Activated naive CD8-positive, alpha-beta T cell treated with anti-CD3 and anti-CD28 coated beads, Interleukin-2, amount 10 ng/mL, durations not matched to agents 7 days and 5 days (primary cell): ENCODE measurements at regions not wholly inside any gene's neighbourhood (a gene's known extent, or its start where the extent isn't known, plus 50 kb on each side); places are given as distances from the start of the nearest gene placed in this dataset.
"Not testable (repeated sequence)": the region's sequence is repeated elsewhere in the genome, so short reads cannot be mapped to it uniquely, and the experiment has no call there.

Experiments used
- ATAC-seq: fragments of 150-1000 bp; cut with Tn5 transposase; one replicate; pipeline ENCODE4 v1.10.0; 2021; ENCODE audit warnings: low read depth, moderate library complexity
- POLR2A ChIA-PET: fragments of 350-600 bp; sonication (Branson Sonifier 250); formaldehyde crosslinking; loops from one replicate; lab custom pipeline; 2021; ENCODE audit warnings: antibody characterized with exemption; lab: Charles Lee
- DNase-seq: peaks from one replicate; pipeline ENCODE4 v3.0.0; 2021
- H3K27ac Mint-ChIP-seq: one replicate; pipeline ENCODE4 v1.8.0; 2022; ENCODE audit warnings: mild to moderate bottlenecking, mixed read lengths
- H3K27me3 Mint-ChIP-seq: one replicate; pipeline ENCODE4 v1.8.0; 2022; ENCODE audit warnings: mild to moderate bottlenecking, moderate library complexity, mixed read lengths
- H3K36me3 Mint-ChIP-seq: one replicate; pipeline ENCODE4 v1.8.0; 2021; ENCODE audit warnings: mild to moderate bottlenecking, mixed read lengths
- H3K4me1 Mint-ChIP-seq: one replicate; pipeline ENCODE4 v1.8.0; 2021; ENCODE audit warnings: mixed read lengths
- H3K4me3 Mint-ChIP-seq: one replicate; pipeline ENCODE4 v1.8.0; 2022; ENCODE audit warnings: mild to moderate bottlenecking, moderate library complexity, mixed read lengths
- H3K9me3 Mint-ChIP-seq: one replicate; pipeline ENCODE4 v1.8.0; 2021; ENCODE audit warnings: mixed read lengths

GRCh38 chr6:166806962-166807757 is 149.2 kb downstream of the RNASET2 start:
- H3K27ac Mint-ChIP-seq = no peak overlapping the region
- peaks cover 17% of the 10 kb centered on the region for H3K9me3 Mint-ChIP-seq
- H3K27me3 Mint-ChIP-seq = peaks cover 7% of the 10 kb centered on the region
- POLR2A ChIA-PET = no interaction called here
- ATAC-seq (no peak), DNase-seq (no peak)
- H3K4me3 Mint-ChIP-seq = no peak overlapping the region
- no peaks in the 10 kb centered on the region for H3K4me1 Mint-ChIP-seq
- peaks cover 4% of the 10 kb centered on the region for H3K36me3 Mint-ChIP-seq

DNA sequence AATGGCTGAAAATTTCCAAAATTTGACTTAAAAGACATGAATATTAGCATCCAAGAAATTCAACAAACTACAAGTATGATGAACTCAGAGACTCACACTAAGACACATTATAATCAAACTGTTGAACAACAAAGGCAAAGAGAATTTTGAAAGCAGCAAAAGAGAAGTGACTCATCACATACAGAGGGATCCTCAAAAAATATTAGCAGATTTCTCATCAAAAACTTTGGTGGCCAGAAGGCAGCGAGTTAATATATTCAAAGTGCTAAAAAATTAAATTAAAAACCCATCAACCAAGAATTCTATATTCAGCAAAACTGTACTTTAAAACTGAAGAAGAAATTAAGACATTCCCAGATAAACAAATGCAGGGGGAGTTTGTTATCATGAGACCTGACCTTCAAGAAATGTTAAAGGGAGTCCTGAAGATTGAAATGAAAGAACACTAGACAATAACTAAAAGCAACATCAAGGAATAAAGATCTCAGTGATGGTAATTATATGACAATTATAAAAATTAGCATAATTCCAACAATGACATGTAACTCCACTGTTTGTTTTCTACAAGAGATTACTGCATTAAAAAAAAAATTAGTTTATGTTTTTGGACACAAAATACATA is 150.0 kb downstream of the RNASET2 start:
- DNase-seq (no peak), ATAC-seq (no peak)
- Mint-ChIP-seq H3K36me3 (peaks cover 4% of the 10 kb centered on the region), H3K9me3 (peaks cover 17% of the 10 kb centered on the region), H3K4me1 (no peaks in the 10 kb centered on the region), H3K27me3 (peaks cover 7% of the 10 kb centered on the region), H3K4me3 (no peak overlapping the region), H3K27ac (no peak overlapping the region)
- POLR2A ChIA-PET = no interaction called here

- H3K36me3 Mint-ChIP-seq = peaks cover 4% of the 10 kb centered on the region
- H3K4me1 Mint-ChIP-seq = no peaks in the 10 kb centered on the region
- ATAC-seq = no peak
- peaks cover 7% of the 10 kb centered on the region for H3K27me3 Mint-ChIP-seq
- no peak overlapping the region for H3K4me3 Mint-ChIP-seq
- no peak overlapping the region for H3K27ac Mint-ChIP-seq
- no peak for DNase-seq
- H3K9me3 Mint-ChIP-seq = peaks cover 17% of the 10 kb centered on the region
- POLR2A ChIA-PET = no interaction called here
Observed at GRCh38 chr6:166803471-166803870, 152.9 kb downstream of the RNASET2 start.

DNA sequence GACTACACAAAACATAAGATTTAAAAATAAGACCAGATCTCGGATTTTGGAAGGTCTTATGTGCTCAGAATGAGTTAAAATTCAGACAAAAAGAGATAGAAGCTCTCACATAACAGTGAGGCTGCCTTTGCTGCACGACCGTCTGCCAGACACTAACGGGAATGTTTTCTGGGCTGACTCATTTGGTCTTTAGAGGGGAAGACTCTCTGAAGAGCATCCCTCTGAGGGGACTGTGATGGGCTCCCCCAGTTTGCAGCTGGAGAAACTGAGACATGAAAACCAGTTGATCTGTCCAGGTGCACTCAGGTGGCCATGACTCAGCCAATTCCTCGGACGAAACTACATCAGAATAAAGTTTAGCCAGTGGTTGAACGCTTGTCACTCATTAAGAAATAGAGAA is 153.9 kb downstream of the RNASET2 start:
- Mint-ChIP-seq H3K27me3 (peaks cover 7% of the 10 kb centered on the region), H3K4me3 (no peak overlapping the region), H3K36me3 (peaks cover 4% of the 10 kb centered on the region), H3K4me1 (no peaks in the 10 kb centered on the region), H3K27ac (no peak overlapping the region), H3K9me3 (peaks cover 13% of the 10 kb centered on the region)
- DNase-seq (no peak), ATAC-seq (no peak)
- POLR2A ChIA-PET = no interaction called here

- no peak for DNase-seq
- POLR2A ChIA-PET = no interaction called here
- H3K4me1 Mint-ChIP-seq = no peaks in the 10 kb centered on the region
- H3K36me3 Mint-ChIP-seq = no peaks in the 10 kb centered on the region
- H3K4me3 Mint-ChIP-seq = no peak overlapping the region
- H3K27ac Mint-ChIP-seq = no peak overlapping the region
- H3K27me3 Mint-ChIP-seq = peaks cover 5% of the 10 kb centered on the region
- H3K9me3 Mint-ChIP-seq = no peaks in the 10 kb centered on the region
- no peak for ATAC-seq
Observed at GRCh38 chr6:166800137-166800536, 156.2 kb downstream of the RNASET2 start.

GRCh38 chr6:166798652-166799051 is 157.7 kb downstream of the RNASET2 start:
- H3K36me3 Mint-ChIP-seq = no peaks in the 10 kb centered on the region
- DNase-seq = no peak
- no peak overlapping the region for H3K4me3 Mint-ChIP-seq
- no peaks in the 10 kb centered on the region for H3K9me3 Mint-ChIP-seq
- POLR2A ChIA-PET = no interaction called here
- no peak overlapping the region for H3K27ac Mint-ChIP-seq
- H3K27me3 Mint-ChIP-seq = peaks cover 5% of the 10 kb centered on the region
- no peaks in the 10 kb centered on the region for H3K4me1 Mint-ChIP-seq
- ATAC-seq = no peak

GRCh38 chr6:166796610-166797009 is 159.7 kb downstream of the RNASET2 start:
- POLR2A ChIA-PET = no interaction called here
- no peak overlapping the region for H3K4me3 Mint-ChIP-seq
- H3K27me3 Mint-ChIP-seq = peaks cover 5% of the 10 kb centered on the region
- DNase-seq (no peak), ATAC-seq (no peak)
- no peaks in the 10 kb centered on the region for H3K36me3 Mint-ChIP-seq
- H3K9me3 Mint-ChIP-seq = no peaks in the 10 kb centered on the region
- no peak overlapping the region for H3K27ac Mint-ChIP-seq
- H3K4me1 Mint-ChIP-seq = no peaks in the 10 kb centered on the region

DNA sequence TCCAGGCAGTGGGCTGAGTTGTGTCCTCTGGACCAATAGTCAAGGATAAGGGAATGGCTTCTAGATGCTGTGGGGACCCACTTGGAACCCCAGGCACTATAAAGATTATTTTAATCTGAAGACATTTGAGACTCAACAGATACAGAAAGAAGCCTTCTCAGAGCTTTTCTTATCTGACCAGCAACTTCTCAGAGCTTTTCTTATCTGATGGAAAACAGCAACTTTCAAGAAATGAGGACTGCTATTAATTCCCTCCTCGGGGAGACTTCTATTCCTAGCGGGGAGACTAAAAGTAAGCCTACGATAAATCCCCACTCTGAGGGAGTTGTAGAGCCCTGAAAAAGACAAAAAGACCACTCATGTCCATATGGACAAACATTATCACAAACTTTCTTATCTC is 160.5 kb downstream of the RNASET2 start:
- POLR2A ChIA-PET = no interaction called here
- no peaks in the 10 kb centered on the region for H3K9me3 Mint-ChIP-seq
- no peak overlapping the region for H3K4me3 Mint-ChIP-seq
- no peak for ATAC-seq
- H3K36me3 Mint-ChIP-seq = no peaks in the 10 kb centered on the region
- peaks cover 8% of the 10 kb centered on the region for H3K27me3 Mint-ChIP-seq
- H3K4me1 Mint-ChIP-seq = no peaks in the 10 kb centered on the region
- DNase-seq = no peak
- H3K27ac Mint-ChIP-seq = no peak overlapping the region

DNA sequence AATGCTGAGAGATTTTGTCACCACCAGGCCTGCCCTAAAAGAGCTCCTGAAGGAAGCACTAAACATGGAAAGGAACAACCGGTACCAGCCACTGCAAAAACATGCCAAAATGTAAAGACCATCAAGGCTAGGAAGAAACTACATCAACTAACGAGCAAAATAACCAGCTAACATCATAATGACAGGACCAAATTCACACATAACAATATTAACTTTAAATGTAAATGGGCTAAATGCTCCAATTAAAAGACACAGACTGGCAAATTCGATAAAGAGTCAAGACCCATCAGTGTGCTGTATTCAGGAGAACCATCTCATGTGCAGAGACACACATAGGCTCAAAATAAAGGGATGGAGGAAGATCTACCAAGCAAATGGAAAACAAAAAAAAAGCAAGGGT is 163.8 kb upstream of the RPS6KA2 start:
- H3K36me3 Mint-ChIP-seq, ATAC-seq, H3K4me3 Mint-ChIP-seq, H3K27ac Mint-ChIP-seq, POLR2A ChIA-PET, H3K4me1 Mint-ChIP-seq, DNase-seq, H3K9me3 Mint-ChIP-seq: not testable (repeated sequence)
- peaks cover 11% of the 10 kb centered on the region for H3K27me3 Mint-ChIP-seq

- H3K4me1 Mint-ChIP-seq, POLR2A ChIA-PET, H3K36me3 Mint-ChIP-seq, H3K9me3 Mint-ChIP-seq, ATAC-seq, DNase-seq, H3K27ac Mint-ChIP-seq, H3K4me3 Mint-ChIP-seq: not testable (repeated sequence)
- H3K27me3 Mint-ChIP-seq = peaks cover 11% of the 10 kb centered on the region
Observed at GRCh38 chr6:166788846-166789529, 161.9 kb upstream of the RPS6KA2 start.

- Mint-ChIP-seq H3K4me3 (no peak overlapping the region), H3K27me3 (peaks cover 11% of the 10 kb centered on the region), H3K27ac (no peak overlapping the region), H3K9me3 (no peaks in the 10 kb centered on the region), H3K4me1 (no peaks in the 10 kb centered on the region), H3K36me3 (no peaks in the 10 kb centered on the region)
- POLR2A ChIA-PET = no interaction called here
- ATAC-seq = no peak
- DNase-seq = no peak
Observed at GRCh38 chr6:166786704-166787293, 159.7 kb upstream of the RPS6KA2 start.

- POLR2A ChIA-PET = no interaction called here
- no peaks in the 10 kb centered on the region for H3K9me3 Mint-ChIP-seq
Observed at GRCh38 chr6:166785131-166785530, 158.1 kb upstream of the RPS6KA2 start.

DNA sequence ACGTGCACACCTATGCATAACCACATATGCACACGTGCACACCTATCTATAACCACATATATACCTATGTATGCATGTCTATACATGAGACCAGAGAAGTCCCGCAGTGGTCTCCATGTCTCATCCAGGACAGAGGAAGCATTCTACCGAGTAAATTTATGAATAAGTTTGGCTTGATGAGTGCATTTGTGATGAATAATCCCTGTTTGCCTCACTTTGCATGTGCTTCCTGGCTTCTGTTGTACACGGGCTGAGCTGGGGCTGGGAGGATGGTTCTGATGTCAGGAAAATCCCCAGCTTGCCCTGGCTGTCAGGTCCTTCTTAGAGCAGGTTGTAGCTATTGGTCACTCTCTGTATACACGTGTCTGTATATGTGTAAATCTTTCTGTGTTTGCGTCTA is 157.6 kb upstream of the RPS6KA2 start:
- POLR2A ChIA-PET = no interaction called here
- Mint-ChIP-seq H3K27me3 (peaks cover 3% of the 10 kb centered on the region), H3K4me3 (no peak overlapping the region), H3K36me3 (no peaks in the 10 kb centered on the region), H3K9me3 (no peaks in the 10 kb centered on the region), H3K27ac (no peak overlapping the region), H3K4me1 (no peaks in the 10 kb centered on the region)
- ATAC-seq (no peak), DNase-seq (no peak)

More at GRCh38 chr6:166785131-166785530, 158.1 kb upstream of the RPS6KA2 start:
- Mint-ChIP-seq H3K4me1 (no peaks in the 10 kb centered on the region), H3K36me3 (no peaks in the 10 kb centered on the region), H3K27ac (no peak overlapping the region), H3K27me3 (peaks cover 3% of the 10 kb centered on the region), H3K4me3 (no peak overlapping the region)
- ATAC-seq (no peak), DNase-seq (no peak)
